GM18907 (cell line): ENCODE measurements at regions not wholly inside any gene's neighbourhood (a gene's known extent, or its start where the extent isn't known, plus 50 kb on each side); places are given as distances from the start of the nearest gene placed in this dataset.

Experiments
- ATAC-seq: cut with Tn5 transposase; IDR thresholded peaks from one replicate; pipeline ENCODE4 v1.9.1; 2021; ENCODE audit warnings: mild to moderate bottlenecking, moderate library complexity; ENCODE audit not compliant: unreplicated experiment

GRCh38 chr4:133493241-133493640 is 344.1 kb downstream of the PCDH10 start:
- ATAC-seq = no peak

GRCh38 chr4:133484287-133484686 is 335.2 kb downstream of the PCDH10 start:
- no peak for ATAC-seq

DNA sequence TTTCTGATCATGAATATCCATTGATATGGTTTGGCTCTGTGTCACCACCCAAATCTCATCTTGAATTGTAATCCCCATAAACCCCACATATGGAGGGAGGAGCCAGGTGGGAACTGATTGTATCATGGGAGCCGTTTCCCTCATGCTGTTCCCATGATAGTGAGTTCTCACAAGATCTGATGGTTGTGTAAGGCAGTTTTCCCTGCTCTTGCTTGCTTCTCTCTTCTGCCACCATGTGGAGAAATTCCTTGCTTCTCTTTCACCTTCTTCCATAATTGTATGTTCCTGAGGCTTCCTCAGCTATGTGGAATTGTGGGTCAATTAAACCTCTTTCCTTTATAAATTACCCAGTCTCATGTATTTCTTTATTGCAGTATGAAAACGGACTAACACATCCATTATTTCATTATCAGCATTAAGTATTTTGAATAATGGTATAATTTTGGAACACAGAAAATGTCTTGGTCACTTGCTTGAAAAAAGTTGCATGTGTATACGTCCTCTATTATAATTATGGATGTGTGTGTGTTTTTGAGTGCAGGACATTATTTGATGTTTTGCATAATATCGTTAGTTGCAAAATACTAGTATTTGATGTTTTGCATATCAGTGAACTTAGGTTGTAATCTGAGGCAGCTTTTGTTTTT is 334.6 kb downstream of the PCDH10 start:
- no peak for ATAC-seq

- ATAC-seq = no peak
These were observed 327.0 kb downstream of the PCDH10 start for GRCh38 chr4:133476063-133476462.

DNA sequence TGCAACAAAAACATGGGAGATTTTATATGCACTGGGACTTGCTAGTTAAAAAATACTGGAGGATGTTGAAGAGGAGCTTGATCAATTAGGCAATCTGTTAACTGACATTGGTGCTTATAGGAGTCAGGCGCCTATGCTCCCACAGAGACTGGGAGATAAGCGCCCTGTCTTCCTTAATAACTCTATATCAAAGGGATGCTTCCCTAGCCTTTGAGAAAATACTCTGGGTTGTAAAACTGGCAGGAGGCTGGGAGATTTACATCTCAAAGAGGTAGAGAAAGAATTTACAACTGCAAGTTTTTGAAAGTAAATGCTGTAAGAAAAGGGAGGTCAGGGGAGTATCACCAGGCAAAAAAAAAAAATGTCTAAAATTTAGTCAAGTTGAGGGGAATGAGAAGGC is 325.4 kb downstream of the PCDH10 start:
- ATAC-seq = no peak

GRCh38 chr4:133472244-133472643 is 323.1 kb downstream of the PCDH10 start:
- ATAC-seq = no peak

- no peak for ATAC-seq
These were observed 318.3 kb downstream of the PCDH10 start for GRCh38 chr4:133467290-133467947.

DNA sequence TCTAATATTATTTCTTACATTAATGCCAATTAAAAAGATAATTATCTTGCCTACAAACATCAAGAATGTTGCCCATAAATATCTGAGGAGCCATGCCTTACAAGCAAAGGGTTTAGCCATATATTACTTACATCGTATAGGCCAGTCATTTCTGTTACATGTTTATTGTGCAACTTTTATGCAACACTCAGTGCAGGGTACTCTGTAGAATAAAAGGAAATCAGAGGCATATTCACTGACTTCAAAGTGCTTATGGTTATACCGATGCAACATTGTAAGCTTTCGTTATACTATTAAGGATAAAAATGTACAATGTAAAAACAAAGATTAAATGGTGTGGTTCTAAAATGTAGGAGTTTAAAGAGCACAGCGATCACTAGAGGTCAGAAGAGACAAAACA is 315.9 kb downstream of the PCDH10 start:
- no peak for ATAC-seq

DNA sequence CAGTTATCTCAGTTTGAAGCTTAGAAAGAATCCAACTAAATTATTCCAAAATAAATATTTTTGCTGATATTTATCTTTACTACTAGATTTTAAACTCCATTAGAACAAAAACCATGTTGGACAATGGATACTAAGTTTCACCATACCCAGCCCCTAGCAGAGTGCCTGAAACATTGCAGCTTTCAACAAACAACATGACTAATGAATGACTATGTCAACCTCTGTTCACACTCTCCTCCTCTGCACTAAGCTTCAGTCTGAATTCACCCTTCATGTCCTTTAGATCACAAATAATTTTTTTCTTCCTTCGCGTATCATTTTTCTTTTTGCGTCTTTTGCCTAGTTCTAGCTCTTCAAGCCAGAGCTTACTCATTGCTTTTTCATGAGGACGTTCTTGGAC is 315.2 kb downstream of the PCDH10 start:
- ATAC-seq = no peak

GRCh38 chr4:133452678-133453077 is 303.6 kb downstream of the PCDH10 start:
- no peak for ATAC-seq

DNA sequence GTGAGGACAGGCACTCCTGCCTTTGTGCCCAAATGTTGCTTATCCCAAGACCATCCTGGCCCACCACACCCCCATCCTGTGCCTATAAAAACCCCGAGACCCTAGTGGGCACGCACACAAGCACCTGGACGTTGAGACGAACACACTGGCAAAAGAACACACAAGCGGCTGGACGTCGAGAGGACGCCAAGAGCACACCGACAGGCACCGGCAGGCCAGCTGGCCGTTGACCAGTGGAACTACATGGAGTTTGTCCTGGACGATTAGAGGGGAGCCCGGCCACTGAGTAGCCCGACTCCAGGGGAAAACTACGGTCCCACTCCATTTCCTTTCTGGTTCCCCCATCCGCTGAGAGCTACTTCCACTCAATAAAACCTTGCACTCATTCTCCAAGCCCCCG is 301.7 kb downstream of the PCDH10 start:
- ATAC-seq = no peak

DNA sequence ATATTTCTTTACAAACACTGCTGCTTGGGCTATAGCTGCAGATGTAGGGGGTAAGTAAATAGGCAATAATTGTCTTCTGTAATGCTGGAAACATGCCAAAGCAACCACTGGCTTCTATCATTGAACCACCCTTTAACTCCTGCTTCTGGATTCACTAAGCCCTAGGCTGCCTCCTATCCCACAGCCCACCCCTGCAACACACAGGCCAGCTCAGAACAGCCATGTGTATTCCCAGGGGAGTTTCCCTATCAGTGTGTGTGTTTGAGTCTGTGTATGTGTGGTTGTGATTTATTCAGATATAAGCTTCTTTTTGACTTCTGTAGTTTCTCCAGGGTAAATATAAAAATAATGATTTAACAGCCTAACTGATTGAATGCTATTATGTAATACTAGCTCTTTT is 291.3 kb downstream of the PCDH10 start:
- no peak for ATAC-seq

DNA sequence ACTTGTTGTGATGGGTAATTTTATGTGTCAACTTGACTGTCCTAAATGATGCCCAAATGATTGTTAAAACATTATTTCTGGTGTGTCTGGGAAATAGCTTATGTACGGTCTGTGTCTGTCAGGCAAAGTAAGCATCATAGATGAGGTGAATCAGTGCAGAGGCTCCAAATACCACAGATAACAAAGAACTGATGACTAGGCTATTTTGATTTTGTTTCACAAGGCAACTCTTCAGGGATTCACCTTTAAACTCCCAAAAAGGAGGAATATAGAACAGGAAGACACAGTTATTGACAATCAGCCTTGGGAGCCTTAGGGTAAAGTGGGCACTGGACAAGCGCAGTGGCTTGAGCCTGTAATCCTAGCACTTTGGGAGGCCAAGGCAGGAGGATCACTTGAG is 290.7 kb downstream of the PCDH10 start:
- no peak for ATAC-seq

DNA sequence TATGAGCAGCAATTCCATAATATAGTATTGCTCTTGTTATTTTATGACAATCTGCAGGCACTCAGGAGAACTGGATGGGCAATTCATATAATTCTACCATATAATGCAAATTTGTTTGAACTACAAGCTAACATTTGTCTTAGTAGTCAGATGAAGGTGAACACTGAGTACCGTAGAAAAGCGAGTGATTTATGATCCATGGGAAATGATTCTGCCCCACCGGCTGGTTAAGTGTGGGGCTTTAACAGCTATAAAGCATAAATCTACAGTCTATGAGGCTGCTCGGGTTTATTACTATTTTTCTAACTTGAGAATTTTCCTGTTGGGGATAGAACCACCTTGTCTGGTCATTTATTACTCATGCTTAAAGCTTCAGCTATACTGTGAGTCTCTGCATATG is 275.5 kb downstream of the PCDH10 start:
- no peak for ATAC-seq

DNA sequence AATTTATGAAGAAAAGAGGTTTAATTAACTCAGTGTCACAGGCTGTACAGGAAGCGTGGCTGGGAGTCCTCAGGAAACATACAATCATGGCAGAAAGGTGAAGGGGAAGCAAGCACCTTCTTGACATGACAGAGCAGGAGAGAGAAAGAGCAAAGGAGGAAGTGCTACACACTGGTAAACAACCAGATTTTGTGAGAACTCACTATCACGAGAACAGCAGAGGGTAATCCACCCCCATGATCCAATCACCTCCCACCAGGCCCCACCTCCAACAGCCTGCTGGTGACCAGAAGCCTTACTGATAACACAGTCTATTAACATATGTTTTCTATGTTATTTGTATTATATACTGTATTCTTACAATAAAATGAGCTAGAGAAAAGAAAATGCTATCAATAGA is 254.8 kb downstream of the PCDH10 start:
- ATAC-seq = no peak

DNA sequence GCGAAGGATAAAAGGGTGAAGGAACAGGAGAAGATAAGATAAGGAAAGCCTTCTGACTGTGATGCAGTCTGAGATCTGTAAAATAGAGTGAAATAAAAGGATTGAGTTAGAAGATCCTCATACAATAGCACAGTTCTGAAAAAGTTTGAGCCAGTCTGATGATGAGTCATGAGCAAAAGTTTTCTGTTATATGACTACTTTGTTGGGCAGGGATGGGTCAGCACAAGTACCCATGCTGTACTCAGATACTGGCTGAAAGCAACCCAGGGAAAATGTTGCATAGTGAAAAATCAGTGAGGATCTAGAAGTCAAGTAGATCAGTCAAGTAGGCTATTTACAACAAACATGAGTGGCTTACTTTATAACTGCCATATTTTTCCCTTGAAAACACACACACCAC is 253.5 kb downstream of the PCDH10 start:
- no peak for ATAC-seq

DNA sequence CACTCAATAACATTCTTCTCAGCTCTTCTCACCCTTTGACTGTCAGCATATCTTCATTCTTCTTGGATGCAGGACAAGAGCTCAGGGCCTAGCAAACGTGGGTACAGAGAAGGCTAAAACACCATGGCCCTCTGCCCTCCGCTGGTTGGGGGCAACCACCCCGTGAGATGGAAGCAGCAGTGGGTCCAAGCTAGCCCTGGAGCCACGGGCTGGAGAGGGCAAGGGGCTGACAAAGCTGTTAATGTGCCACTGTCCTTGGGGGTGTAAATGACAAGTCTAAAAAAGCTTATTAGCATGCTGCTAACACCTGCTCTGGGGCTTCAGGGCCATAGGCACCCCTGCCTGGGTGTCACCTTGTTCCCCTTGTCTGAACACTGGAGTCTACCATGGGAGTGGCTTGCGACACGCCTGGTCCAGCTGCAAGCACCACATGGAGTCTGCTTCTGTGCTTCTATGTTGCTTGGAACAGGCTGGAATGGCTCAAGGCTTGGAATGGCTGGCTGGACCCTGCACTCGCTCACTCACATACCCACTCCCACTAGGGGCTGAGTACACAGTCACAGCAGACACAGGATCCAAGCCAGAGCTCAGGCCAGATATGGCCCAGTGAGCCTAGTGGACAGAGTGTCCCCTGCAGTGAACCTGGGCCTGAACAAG is 246.0 kb downstream of the PCDH10 start:
- no peak for ATAC-seq

DNA sequence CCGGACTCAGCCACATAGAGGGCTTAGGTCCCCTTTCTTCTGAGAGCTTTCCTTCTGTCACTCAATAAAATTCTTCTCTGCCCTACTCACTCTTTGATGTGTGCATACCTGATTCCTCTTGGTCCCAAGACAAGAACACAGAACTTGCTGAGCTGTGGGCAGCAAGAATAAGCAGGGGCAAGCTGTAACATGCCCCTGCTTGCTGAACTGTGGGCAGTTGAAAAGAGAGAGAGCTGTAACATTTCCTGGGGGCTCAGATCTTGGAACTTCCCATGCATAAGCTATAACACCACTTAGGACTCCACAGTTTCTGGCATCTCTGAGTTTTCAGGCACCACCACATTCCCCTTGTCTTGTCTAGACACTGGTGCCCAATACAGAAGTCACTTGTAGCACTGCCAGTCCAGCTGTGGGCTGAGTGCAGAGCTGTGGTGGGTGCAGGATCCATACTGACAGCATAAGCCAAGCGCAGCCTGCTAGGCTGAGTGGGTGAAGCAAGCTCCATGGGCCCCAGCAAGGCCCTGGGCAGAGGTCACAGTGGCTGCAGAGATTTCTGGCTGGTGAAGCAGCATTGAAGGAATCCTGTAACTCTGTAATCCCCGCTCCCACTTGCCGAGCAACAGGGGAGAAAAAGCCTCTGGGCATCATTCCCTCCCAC is 241.2 kb downstream of the PCDH10 start:
- no peak for ATAC-seq

GRCh38 chr4:133389029-133389428 is 239.9 kb downstream of the PCDH10 start:
- ATAC-seq = no peak

- ATAC-seq = no peak
These were observed 236.3 kb downstream of the PCDH10 start for GRCh38 chr4:133385161-133385954.
